ENCODE measurements at regions not wholly inside any gene's neighbourhood (a gene's known extent, or its start where the extent isn't known, plus 50 kb on each side); places are given as distances from the start of the nearest gene placed in this dataset.

GRCh38 chr3:72232777-72233176 lies 447.8 kb upstream of the PROK2 start:
- no peak for ATAC-seq (ENCODE audit: low FRiP score in 2 of 2)
- Histone ChIP-seq H3K27me3 (no peaks in the 10 kb centered on the region), H3K27ac (no peak overlapping the region), H3K9me3 (no peaks in the 10 kb centered on the region), H3K4me1 (no peaks in the 10 kb centered on the region), H3K4me3 (no peak overlapping the region), H3K36me3 (no peaks in the 10 kb centered on the region)
- WGBS, 2 donors = 74 to 80% methylated on average over 6 of the region's 6 CpGs
- TF ChIP-seq POLR2AphosphoS5 (IDR thresholded peaks at IDR 0.05) = no peak
- no peak for TF ChIP-seq CTCF (IDR thresholded peaks at IDR 0.05)
- TF ChIP-seq EP300 (IDR thresholded peaks at IDR 0.05) = no peak
- TF ChIP-seq POLR2A (IDR thresholded peaks at IDR 0.05) = no peak
- no peak for DNase-seq

GRCh38 chr3:72232331-72232730 lies 447.4 kb upstream of the PROK2 start:
- no peaks in the 10 kb centered on the region for H3K9me3 ChIP-seq
- no peaks in the 10 kb centered on the region for H3K27me3 ChIP-seq
- no peak overlapping the region for H3K27ac ChIP-seq
- TF ChIP-seq EP300 (IDR thresholded peaks at IDR 0.05) (no peak), CTCF (IDR thresholded peaks at IDR 0.05) (no peak), POLR2A (IDR thresholded peaks at IDR 0.05) (no peak), POLR2AphosphoS5 (IDR thresholded peaks at IDR 0.05) (no peak)
- ATAC-seq (ENCODE audit: low FRiP score in 2 of 2) (no peak), DNase-seq (no peak)
- H3K36me3 ChIP-seq = no peaks in the 10 kb centered on the region
- no peak overlapping the region for H3K4me3 ChIP-seq
- no peaks in the 10 kb centered on the region for H3K4me1 ChIP-seq
- 70 to 94% methylated on average over 3 to 4 of the region's 4 CpGs for WGBS, 2 donors

- WGBS, 2 donors = 77 to 80% methylated on average over 9 to 10 of the region's 10 CpGs
- Histone ChIP-seq H3K36me3 (no peaks in the 10 kb centered on the region), H3K27me3 (no peaks in the 10 kb centered on the region), H3K4me3 (no peak overlapping the region), H3K4me1 (no peaks in the 10 kb centered on the region), H3K9me3 (no peaks in the 10 kb centered on the region), H3K27ac (no peak overlapping the region)
- DNase-seq (no peak), ATAC-seq (ENCODE audit: low FRiP score in 2 of 2) (no peak)
- TF ChIP-seq CTCF (IDR thresholded peaks at IDR 0.05) (no peak), EP300 (IDR thresholded peaks at IDR 0.05) (no peak), POLR2A (IDR thresholded peaks at IDR 0.05) (no peak), POLR2AphosphoS5 (IDR thresholded peaks at IDR 0.05) (no peak)
These were observed 446.7 kb upstream of the PROK2 start for GRCh38 chr3:72231439-72232196.

GRCh38 chr3:72230774-72231379 lies 445.9 kb upstream of the PROK2 start:
- WGBS, 2 donors = 67 to 71% methylated on average over 1 of the region's 1 CpG
- no peak for DNase-seq

More at GRCh38 chr3:72230774-72231379, 445.9 kb upstream of the PROK2 start:
- H3K4me3 ChIP-seq = no peak overlapping the region
- H3K27me3 ChIP-seq = no peaks in the 10 kb centered on the region
- TF ChIP-seq POLR2AphosphoS5 (IDR thresholded peaks at IDR 0.05) (no peak), POLR2A (IDR thresholded peaks at IDR 0.05) (no peak), EP300 (IDR thresholded peaks at IDR 0.05) (no peak), CTCF (IDR thresholded peaks at IDR 0.05) (no peak)
- H3K27ac ChIP-seq = no peak overlapping the region
- no peaks in the 10 kb centered on the region for H3K36me3 ChIP-seq
- H3K9me3 ChIP-seq = peaks cover 0 to under 1% (median under 1%) of the 10 kb centered on the region in 4 donors
- ATAC-seq (ENCODE audit: low FRiP score in 2 of 2) = no peak
- no peaks in the 10 kb centered on the region for H3K4me1 ChIP-seq
